ENCODE measurements at regions not wholly inside any gene's neighbourhood (a gene's known extent, or its start where the extent isn't known, plus 50 kb on each side); places are given as distances from the start of the nearest gene placed in this dataset.

DNA sequence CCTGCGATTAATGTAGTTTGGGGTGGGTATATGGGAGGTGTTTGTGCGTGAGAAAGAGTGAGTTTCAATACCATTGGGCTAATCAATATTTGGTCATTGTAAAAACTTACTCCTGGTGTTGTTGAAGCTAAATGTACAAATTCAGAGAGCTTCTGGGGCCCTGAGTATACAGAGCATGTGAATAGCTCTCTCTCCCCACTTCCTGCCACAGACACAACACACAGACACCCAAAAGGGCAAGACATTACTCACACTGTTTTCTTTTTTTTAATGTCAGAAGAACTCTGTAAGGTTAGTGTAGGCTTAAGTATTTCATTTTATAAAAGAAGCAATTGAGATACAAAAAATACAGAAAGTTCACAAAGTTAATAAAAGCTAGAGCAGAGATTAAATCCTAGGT, 151.3 kb upstream of the KCNIP4 start:
- intact Hi-C loops (cut with DNase I; ENCODE audit: low total_unique reads) = no loop called here
- no peak overlapping the region for H3K27ac ChIP-seq
- DNase-seq (ENCODE audit: low spot score in 2 of 2) = no peak
- no peak for TF ChIP-seq POLR2A (IDR thresholded peaks at IDR 0.05)
- TF ChIP-seq POLR2AphosphoS5 (IDR thresholded peaks at IDR 0.05) = no peak
- TF ChIP-seq, protein P1, sequence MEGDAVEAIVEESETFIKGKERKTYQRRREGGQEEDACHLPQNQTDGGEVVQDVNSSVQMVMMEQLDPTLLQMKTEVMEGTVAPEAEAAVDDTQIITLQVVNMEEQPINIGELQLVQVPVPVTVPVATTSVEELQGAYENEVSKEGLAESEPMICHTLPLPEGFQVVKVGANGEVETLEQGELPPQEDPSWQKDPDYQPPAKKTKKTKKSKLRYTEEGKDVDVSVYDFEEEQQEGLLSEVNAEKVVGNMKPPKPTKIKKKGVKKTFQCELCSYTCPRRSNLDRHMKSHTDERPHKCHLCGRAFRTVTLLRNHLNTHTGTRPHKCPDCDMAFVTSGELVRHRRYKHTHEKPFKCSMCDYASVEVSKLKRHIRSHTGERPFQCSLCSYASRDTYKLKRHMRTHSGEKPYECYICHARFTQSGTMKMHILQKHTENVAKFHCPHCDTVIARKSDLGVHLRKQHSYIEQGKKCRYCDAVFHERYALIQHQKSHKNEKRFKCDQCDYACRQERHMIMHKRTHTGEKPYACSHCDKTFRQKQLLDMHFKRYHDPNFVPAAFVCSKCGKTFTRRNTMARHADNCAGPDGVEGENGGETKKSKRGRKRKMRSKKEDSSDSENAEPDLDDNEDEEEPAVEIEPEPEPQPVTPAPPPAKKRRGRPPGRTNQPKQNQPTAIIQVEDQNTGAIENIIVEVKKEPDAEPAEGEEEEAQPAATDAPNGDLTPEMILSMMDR (IDR thresholded peaks at IDR 0.05) = no peak
- no peak overlapping the region for H3K4me3 ChIP-seq
- no peaks in the 10 kb centered on the region for H3K9me3 ChIP-seq
- no peaks in the 10 kb centered on the region for H3K4me1 ChIP-seq
- no peaks in the 10 kb centered on the region for H3K27me3 ChIP-seq
- no peaks in the 10 kb centered on the region for H3K36me3 ChIP-seq

DNA sequence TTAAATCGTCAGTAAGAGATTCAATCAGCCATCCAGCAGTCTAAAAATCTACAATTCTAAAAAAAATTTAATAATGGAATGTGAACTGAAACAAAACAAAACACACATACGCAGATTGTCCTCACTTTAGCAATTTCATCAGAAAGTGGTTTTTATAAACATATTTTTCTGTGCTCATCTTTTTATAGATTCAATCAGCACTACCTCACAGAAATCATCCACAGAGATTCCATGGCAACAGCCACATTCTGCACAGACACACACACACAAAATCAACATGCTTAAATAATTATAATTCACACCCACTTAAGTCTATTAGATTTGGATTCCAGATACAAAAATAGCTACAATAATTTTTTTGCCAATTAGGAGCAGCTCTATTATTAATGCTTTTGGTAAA, 149.0 kb upstream of the KCNIP4 start:
- no peak for TF ChIP-seq POLR2AphosphoS5 (IDR thresholded peaks at IDR 0.05)
- TF ChIP-seq, protein P1 (IDR thresholded peaks at IDR 0.05) = no peak
- no peak for TF ChIP-seq POLR2A (IDR thresholded peaks at IDR 0.05)
- DNase-seq (ENCODE audit: low spot score in 2 of 2) = no peak
- no peaks in the 10 kb centered on the region for H3K27me3 ChIP-seq
- no peak overlapping the region for H3K27ac ChIP-seq
- no peaks in the 10 kb centered on the region for H3K4me1 ChIP-seq
- no peak overlapping the region for H3K4me3 ChIP-seq
- no peaks in the 10 kb centered on the region for H3K36me3 ChIP-seq
- intact Hi-C loops (cut with DNase I; ENCODE audit: low total_unique reads) = no loop called here
- no peaks in the 10 kb centered on the region for H3K9me3 ChIP-seq

DNA sequence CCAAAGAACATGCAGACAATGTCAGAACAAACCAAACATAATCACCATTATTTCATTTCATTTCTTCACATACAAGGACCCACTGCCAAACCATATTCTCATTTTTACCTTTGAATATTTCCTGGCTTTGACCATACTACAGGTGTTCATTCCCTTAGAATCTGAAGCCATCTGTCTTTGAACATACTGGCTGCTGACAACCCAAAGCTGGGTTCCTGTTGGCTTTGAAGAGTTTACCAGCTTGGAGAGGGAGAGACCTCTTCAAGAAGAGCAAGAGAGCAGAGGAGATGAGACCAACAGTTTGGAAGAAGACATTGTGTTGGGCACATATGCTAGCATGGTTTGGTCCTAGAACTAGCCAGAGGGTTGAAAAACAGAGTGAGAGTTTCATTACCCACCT, 145.6 kb upstream of the KCNIP4 start:
- TF ChIP-seq POLR2A (IDR thresholded peaks at IDR 0.05) (no peak), POLR2AphosphoS5 (IDR thresholded peaks at IDR 0.05) (no peak)
- intact Hi-C loops (cut with DNase I; ENCODE audit: low total_unique reads) = no loop called here
- no peaks in the 10 kb centered on the region for H3K9me3 ChIP-seq
- H3K4me3 ChIP-seq = no peak overlapping the region
- DNase-seq (ENCODE audit: low spot score in 2 of 2) = no peak
- H3K27ac ChIP-seq = no peak overlapping the region
- no peaks in the 10 kb centered on the region for H3K4me1 ChIP-seq
- no peaks in the 10 kb centered on the region for H3K27me3 ChIP-seq
- no peaks in the 10 kb centered on the region for H3K36me3 ChIP-seq

DNA sequence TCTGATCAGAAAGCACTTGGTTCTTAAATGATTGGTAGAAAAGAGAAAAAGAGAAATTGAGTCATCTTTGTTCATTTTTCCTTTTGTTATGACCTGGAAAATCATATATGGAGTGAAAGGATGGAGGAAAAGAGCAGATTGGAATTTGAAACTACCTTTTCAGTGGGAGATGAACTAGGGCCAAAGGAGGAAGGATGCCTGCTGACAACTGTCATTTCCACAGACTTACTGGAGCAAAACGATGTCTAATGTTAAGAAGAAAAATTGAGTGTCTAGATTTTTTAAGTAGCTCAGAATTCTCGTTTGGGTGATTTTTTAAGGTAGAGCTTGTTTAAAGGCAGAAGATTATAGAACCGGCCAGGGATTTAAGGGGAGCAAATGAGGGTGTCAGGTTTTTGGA, 144.6 kb upstream of the KCNIP4 start:
- Histone ChIP-seq H3K27me3 (no peaks in the 10 kb centered on the region), H3K4me1 (no peaks in the 10 kb centered on the region), H3K27ac (no peak overlapping the region), H3K9me3 (no peaks in the 10 kb centered on the region), H3K36me3 (no peaks in the 10 kb centered on the region), H3K4me3 (no peak overlapping the region)
- DNase-seq (ENCODE audit: low spot score in 2 of 2) = no peak
- intact Hi-C loops (cut with DNase I; ENCODE audit: low total_unique reads) = no loop called here
- no peak for TF ChIP-seq POLR2AphosphoS5 (IDR thresholded peaks at IDR 0.05)
- TF ChIP-seq POLR2A (IDR thresholded peaks at IDR 0.05) = no peak
- TF ChIP-seq, protein P1 (IDR thresholded peaks at IDR 0.05) = no peak

DNA sequence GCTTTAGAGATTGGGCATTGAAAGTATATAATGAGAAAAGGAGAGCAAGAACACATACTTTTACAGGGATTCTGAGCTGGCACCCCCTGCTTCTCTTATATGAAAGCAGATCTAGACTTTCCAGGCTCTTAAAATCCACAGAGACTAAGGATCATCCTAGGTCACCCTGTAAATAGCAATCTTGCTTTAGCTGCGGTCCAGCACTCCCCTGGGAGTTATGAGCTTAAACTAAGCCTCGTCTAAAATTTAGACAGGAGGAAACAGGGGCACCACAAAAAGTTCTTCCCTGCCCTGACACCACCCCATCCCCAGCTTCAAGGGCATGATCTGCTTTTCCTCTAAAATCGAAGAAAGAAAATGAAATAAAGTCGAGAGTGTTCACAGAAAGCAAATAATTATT, 143.3 kb upstream of the KCNIP4 start:
- TF ChIP-seq, protein P1 (IDR thresholded peaks at IDR 0.05) = no peak
- TF ChIP-seq POLR2A (IDR thresholded peaks at IDR 0.05) = no peak
- TF ChIP-seq POLR2AphosphoS5 (IDR thresholded peaks at IDR 0.05) = no peak
- H3K4me1 ChIP-seq = no peaks in the 10 kb centered on the region
- peaks cover 0 to 3% of the 10 kb centered on the region in 2 donors for H3K9me3 ChIP-seq
- intact Hi-C loops (cut with DNase I; ENCODE audit: low total_unique reads) = no loop called here
- no peak overlapping the region for H3K27ac ChIP-seq
- H3K4me3 ChIP-seq = no peak overlapping the region
- DNase-seq (ENCODE audit: low spot score in 2 of 2) = no peak
- H3K36me3 ChIP-seq = no peaks in the 10 kb centered on the region
- no peaks in the 10 kb centered on the region for H3K27me3 ChIP-seq

- no peaks in the 10 kb centered on the region for H3K36me3 ChIP-seq
- intact Hi-C loops (cut with DNase I; ENCODE audit: low total_unique reads) = no loop called here
- H3K4me3 ChIP-seq = no peak overlapping the region
- H3K27me3 ChIP-seq = no peaks in the 10 kb centered on the region
- no peak for TF ChIP-seq POLR2AphosphoS5 (IDR thresholded peaks at IDR 0.05)
- TF ChIP-seq, protein P1 (IDR thresholded peaks at IDR 0.05) = no peak
- TF ChIP-seq POLR2A (IDR thresholded peaks at IDR 0.05) = no peak
- H3K27ac ChIP-seq = no peak overlapping the region
- DNase-seq (ENCODE audit: low spot score in 2 of 2) = no peak
- no peaks in the 10 kb centered on the region for H3K4me1 ChIP-seq
- peaks cover 2 to 7% of the 10 kb centered on the region in 2 donors for H3K9me3 ChIP-seq
These were observed 142.8 kb upstream of the KCNIP4 start for GRCh38 chr4:22091352-22091717.
